ENCODE measurements at regions not wholly inside any gene's neighbourhood (a gene's known extent, or its start where the extent isn't known, plus 50 kb on each side); places are given as distances from the start of the nearest gene placed in this dataset.

- no TSS peak for BruUV-seq (replicated peaks)
- Histone ChIP-seq H3K27ac (ENCODE audit: low read depth, low read length, poor library complexity, severe bottlenecking) (no peak overlapping the region), H3K27me3 (replicated peaks; ENCODE audit: insufficient read depth, low read depth, low read length, poor library complexity) (no peaks in the 10 kb centered on the region), H3K4me3 (ENCODE audit: low read depth, low read length, poor library complexity, severe bottlenecking) (no peak overlapping the region), H3K9me3 (ENCODE audit: low read depth, low read length, poor library complexity, severe bottlenecking) (no peaks in the 10 kb centered on the region), H3K4me1 (ENCODE audit: insufficient read depth, low read length, poor library complexity, severe bottlenecking) (no peaks in the 10 kb centered on the region), H3K36me3 (ENCODE audit: insufficient read depth, low read length, poor library complexity, severe bottlenecking) (no peaks in the 10 kb centered on the region)
- CTCF ChIA-PET = no interaction called here
- TF ChIP-seq EZH2 (IDR thresholded peaks at IDR 0.05; ENCODE audit: borderline replicate concordance, low read depth, low read length, poor library complexity, severe bottlenecking) = no peak
- no peak for TF ChIP-seq CTCF (conservative IDR thresholded peaks at IDR 0.05; ENCODE audit: low read depth, low read length)
- POLR2A ChIA-PET (ENCODE audit: low non-redundant PET) = no interaction called here
- intact Hi-C loops (cut with micrococcal nuclease; ENCODE audit: unreplicated experiment) = no loop called here
- no peak for DNase-seq (ENCODE audit: low spot score)
Observed at GRCh38 chr9:78923966-78924659, 627.2 kb downstream of the PSAT1 start.

GRCh38 chr9:78927099-78927940 is 630.4 kb downstream of the PSAT1 start:
- Histone ChIP-seq H3K27ac (ENCODE audit: low read depth, low read length, poor library complexity, severe bottlenecking) (no peak overlapping the region), H3K36me3 (ENCODE audit: insufficient read depth, low read length, poor library complexity, severe bottlenecking) (no peaks in the 10 kb centered on the region), H3K9me3 (ENCODE audit: low read depth, low read length, poor library complexity, severe bottlenecking) (no peaks in the 10 kb centered on the region), H3K27me3 (replicated peaks; ENCODE audit: insufficient read depth, low read depth, low read length, poor library complexity) (no peaks in the 10 kb centered on the region), H3K4me3 (ENCODE audit: low read depth, low read length, poor library complexity, severe bottlenecking) (no peak overlapping the region), H3K4me1 (ENCODE audit: insufficient read depth, low read length, poor library complexity, severe bottlenecking) (no peaks in the 10 kb centered on the region)
- no peak for TF ChIP-seq EZH2 (IDR thresholded peaks at IDR 0.05; ENCODE audit: borderline replicate concordance, low read depth, low read length, poor library complexity, severe bottlenecking)
- no peak for TF ChIP-seq CTCF (conservative IDR thresholded peaks at IDR 0.05; ENCODE audit: low read depth, low read length)
- intact Hi-C loops (cut with micrococcal nuclease; ENCODE audit: unreplicated experiment) = no loop called here
- POLR2A ChIA-PET (ENCODE audit: low non-redundant PET) = no interaction called here
- no TSS peak for BruUV-seq (replicated peaks)
- DNase-seq (ENCODE audit: low spot score) = no peak
- CTCF ChIA-PET = no interaction called here

- H3K27me3 ChIP-seq (replicated peaks; ENCODE audit: insufficient read depth, low read depth, low read length, poor library complexity) = no peaks in the 10 kb centered on the region
- no peak overlapping the region for H3K27ac ChIP-seq (ENCODE audit: low read depth, low read length, poor library complexity, severe bottlenecking)
- TF ChIP-seq EZH2 (IDR thresholded peaks at IDR 0.05; ENCODE audit: borderline replicate concordance, low read depth, low read length, poor library complexity, severe bottlenecking) = no peak
- no peak for TF ChIP-seq CTCF (conservative IDR thresholded peaks at IDR 0.05; ENCODE audit: low read depth, low read length)
- ChIA-PET CTCF (no interaction called here), POLR2A (ENCODE audit: low non-redundant PET) (no interaction called here)
- intact Hi-C loops (cut with micrococcal nuclease; ENCODE audit: unreplicated experiment) = no loop called here
- no peaks in the 10 kb centered on the region for H3K36me3 ChIP-seq (ENCODE audit: insufficient read depth, low read length, poor library complexity, severe bottlenecking)
- BruUV-seq (replicated peaks) = no TSS peak
- DNase-seq (ENCODE audit: low spot score) = no peak
- H3K9me3 ChIP-seq (ENCODE audit: low read depth, low read length, poor library complexity, severe bottlenecking) = no peaks in the 10 kb centered on the region
- H3K4me1 ChIP-seq (ENCODE audit: insufficient read depth, low read length, poor library complexity, severe bottlenecking) = no peaks in the 10 kb centered on the region
- H3K4me3 ChIP-seq (ENCODE audit: low read depth, low read length, poor library complexity, severe bottlenecking) = no peak overlapping the region
Observed at GRCh38 chr9:78928625-78929405, 631.9 kb downstream of the PSAT1 start.

Data from A673 (cell line).